Thyroid gland (tissue), 4 donors: ENCODE measurements at regions not wholly inside any gene's neighbourhood (a gene's known extent, or its start where the extent isn't known, plus 50 kb on each side); places are given as distances from the start of the nearest gene placed in this dataset.

Experiments used
- POLR2A ChIP-seq, 2 donors: fragments of 450-650 bp; IDR thresholded peaks; one replicate each; pipeline ENCODE4 v1.6.1; 2017; ENCODE audit warnings: antibody characterized with exemption in 2 of 2, mild to moderate bottlenecking in 2 of 2, moderate library complexity in 1 of 2
- TF ChIP-seq, protein P1 (sequence below), 6 experiments: fragments of 200-600 bp in 3 of 6; fragments of 450-650 bp in 3 of 6; sonication (generic) in 3 of 6; IDR thresholded peaks; one replicate each; pipeline ENCODE4 v1.5.1; 2016 to 2019; ENCODE audit warnings: antibody characterized with exemption in 6 of 6, mild to moderate bottlenecking in 2 of 6, inconsistent platforms in 1 of 6, moderate library complexity in 1 of 6

DNA sequence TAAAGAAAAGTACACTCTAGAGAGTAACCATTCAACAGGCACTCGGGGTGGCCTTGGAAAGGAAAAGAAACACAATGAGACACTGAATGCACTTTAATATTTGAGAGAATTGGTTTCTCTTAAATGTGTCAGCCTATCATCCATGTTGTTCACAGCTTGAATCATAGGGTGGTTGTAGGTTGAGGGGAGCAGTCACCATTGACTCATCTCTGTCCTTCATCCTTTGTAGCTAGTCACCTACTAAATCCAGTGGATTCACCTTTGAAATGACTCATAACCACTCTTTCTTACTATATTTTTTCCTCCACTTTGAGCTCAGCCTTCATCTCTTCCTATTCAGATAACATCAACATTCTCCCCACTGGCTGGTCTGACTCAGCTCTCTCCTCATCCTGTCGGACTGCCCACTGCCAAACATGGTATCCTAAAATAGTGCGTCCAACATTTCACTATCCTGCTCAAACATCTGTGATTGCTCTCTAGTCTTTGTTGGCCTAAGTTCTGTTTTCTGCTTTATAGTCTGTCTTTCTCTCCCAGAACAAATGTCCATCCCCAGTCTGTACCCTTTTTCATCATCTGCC lies 182.7 kb upstream of the GADL1 start:
- TF ChIP-seq, protein P1, sequence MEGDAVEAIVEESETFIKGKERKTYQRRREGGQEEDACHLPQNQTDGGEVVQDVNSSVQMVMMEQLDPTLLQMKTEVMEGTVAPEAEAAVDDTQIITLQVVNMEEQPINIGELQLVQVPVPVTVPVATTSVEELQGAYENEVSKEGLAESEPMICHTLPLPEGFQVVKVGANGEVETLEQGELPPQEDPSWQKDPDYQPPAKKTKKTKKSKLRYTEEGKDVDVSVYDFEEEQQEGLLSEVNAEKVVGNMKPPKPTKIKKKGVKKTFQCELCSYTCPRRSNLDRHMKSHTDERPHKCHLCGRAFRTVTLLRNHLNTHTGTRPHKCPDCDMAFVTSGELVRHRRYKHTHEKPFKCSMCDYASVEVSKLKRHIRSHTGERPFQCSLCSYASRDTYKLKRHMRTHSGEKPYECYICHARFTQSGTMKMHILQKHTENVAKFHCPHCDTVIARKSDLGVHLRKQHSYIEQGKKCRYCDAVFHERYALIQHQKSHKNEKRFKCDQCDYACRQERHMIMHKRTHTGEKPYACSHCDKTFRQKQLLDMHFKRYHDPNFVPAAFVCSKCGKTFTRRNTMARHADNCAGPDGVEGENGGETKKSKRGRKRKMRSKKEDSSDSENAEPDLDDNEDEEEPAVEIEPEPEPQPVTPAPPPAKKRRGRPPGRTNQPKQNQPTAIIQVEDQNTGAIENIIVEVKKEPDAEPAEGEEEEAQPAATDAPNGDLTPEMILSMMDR (IDR thresholded peaks at IDR 0.05): no peak
- no peak for TF ChIP-seq POLR2A (IDR thresholded peaks at IDR 0.05)
